Choroid plexus epithelial cell (primary cell): ENCODE measurements at regions not wholly inside any gene's neighbourhood (a gene's known extent, or its start where the extent isn't known, plus 50 kb on each side); places are given as distances from the start of the nearest gene placed in this dataset.
"Not testable (repeated sequence)": the region's sequence is repeated elsewhere in the genome, so short reads cannot be mapped to it uniquely, and the experiment has no call there.

Experiments
- DNase-seq: peaks from one replicate; pipeline ENCODE4 v3.0.0-alpha.2; 2010; ENCODE audit warnings: low read depth
- H3K4me3 ChIP-seq: 2 replicates; pipeline ENCODE4 v1.5.1; 2011; ENCODE audit warnings: low read depth, mild to moderate bottlenecking, control low read depth, low read length, moderate library complexity
- TF ChIP-seq, protein P1 (sequence below): conservative IDR thresholded peaks from 2 replicates; pipeline ENCODE4 v1.5.1; 2011; ENCODE audit warnings: low read depth, mild to moderate bottlenecking, control low read depth, inconsistent platforms, low read length, moderate library complexity

DNA sequence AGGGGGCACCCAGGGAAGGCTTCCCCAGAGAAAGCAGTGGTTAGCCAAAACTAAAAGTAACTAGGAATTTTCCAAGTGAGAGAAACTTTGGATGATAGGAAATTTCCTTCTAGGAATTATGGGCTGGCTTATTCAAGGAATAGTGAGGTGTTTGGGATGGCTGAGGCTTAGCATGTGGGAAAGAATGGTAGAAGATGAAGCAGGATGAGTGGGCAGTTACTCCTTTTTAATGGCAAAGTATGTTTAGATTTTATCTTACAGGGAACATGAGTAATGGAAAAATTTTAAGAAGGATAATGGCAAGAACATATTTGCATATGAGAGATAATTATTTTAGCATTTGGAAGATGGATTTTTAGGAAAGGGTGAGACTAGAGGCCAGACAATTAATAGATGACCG lies 197.6 kb downstream of the SLC38A4 start:
- TF ChIP-seq, protein P1, sequence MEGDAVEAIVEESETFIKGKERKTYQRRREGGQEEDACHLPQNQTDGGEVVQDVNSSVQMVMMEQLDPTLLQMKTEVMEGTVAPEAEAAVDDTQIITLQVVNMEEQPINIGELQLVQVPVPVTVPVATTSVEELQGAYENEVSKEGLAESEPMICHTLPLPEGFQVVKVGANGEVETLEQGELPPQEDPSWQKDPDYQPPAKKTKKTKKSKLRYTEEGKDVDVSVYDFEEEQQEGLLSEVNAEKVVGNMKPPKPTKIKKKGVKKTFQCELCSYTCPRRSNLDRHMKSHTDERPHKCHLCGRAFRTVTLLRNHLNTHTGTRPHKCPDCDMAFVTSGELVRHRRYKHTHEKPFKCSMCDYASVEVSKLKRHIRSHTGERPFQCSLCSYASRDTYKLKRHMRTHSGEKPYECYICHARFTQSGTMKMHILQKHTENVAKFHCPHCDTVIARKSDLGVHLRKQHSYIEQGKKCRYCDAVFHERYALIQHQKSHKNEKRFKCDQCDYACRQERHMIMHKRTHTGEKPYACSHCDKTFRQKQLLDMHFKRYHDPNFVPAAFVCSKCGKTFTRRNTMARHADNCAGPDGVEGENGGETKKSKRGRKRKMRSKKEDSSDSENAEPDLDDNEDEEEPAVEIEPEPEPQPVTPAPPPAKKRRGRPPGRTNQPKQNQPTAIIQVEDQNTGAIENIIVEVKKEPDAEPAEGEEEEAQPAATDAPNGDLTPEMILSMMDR = no peak
- no peak overlapping the region for H3K4me3 ChIP-seq
- no peak for DNase-seq

DNA sequence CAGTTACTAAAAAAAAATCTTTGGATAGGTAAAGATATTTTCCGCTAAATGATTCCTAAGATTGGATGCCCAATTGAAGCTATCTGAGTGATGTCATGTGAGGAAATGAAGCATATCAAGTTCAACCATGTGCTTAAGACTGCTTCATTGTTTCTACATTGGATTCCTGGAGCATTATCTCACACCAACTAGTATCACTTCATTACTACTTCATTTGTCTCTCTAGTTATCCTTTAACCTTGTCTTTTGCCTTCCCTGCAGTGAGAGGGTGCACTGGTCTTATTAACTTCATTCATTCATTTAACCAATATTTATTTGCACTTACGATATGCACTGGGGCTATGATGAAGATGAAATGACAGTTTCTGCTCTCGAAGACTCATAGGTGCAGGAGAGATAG lies 198.1 kb downstream of the SLC38A4 start:
- peak; percentile 10 for DNase-seq
- no peak overlapping the region for H3K4me3 ChIP-seq
- TF ChIP-seq, protein P1 = no peak

DNA sequence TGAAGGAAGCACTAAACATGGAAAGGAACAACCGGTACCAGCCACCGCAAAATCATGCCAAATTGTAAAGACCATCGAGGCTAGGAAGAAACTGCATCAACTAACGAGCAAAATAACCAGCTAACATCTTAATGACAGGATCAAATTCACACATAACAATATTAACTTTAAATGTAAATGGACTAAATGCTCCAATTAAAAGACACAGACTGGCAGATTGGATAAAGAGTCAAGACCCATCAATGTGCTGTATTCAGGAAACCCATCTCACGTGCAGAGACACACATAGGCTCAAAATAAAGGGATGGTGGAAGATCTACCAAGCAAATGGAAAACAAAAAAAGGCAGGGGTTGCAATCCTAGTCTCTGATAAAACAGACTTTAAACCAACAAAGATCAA lies 206.3 kb downstream of the SLC38A4 start:
- not testable (repeated sequence) for DNase-seq, H3K4me3 ChIP-seq

DNA sequence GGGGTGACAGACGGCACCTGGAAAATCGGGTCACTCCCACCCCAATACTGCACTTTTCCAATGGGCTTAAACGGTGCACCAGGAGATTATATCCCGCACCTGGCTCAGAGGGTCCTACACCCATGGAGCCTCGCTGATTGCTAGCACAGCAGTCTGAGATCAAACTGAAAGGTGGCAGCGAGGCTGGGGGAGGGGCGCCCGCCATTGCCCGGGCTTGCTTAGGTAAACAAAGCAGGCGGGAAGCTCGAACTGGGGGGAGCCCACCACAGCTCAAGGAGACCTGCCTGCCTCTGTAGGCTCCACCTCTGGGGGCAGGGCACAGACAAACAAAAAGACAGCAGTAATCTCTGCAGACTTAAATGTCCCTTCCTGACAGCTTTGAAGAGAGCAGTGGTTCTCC lies 208.1 kb downstream of the SLC38A4 start:
- H3K4me3 ChIP-seq, DNase-seq: not testable (repeated sequence)

DNA sequence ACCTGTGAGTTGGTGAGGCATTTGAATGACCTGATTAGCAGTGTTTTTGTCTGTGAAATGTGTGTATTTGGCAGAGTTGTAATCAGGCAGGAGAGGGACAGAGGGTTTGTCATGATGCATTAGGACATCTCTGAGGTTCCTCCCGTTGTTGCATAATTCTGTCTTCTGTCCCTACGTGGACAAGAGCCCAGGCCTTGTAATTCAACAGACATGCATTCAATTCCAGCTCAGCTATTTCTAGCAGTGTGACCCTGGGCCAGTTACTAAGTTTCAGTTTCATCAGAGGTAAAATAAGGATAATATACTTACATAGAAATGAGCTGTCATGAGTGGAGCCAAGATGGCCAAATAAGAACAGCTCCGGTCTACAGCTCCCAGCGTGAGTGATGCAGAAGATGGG lies 208.6 kb downstream of the SLC38A4 start:
- H3K4me3 ChIP-seq = no peak overlapping the region
- peak; percentile 77 for DNase-seq
- TF ChIP-seq, protein P1 = no peak

DNA sequence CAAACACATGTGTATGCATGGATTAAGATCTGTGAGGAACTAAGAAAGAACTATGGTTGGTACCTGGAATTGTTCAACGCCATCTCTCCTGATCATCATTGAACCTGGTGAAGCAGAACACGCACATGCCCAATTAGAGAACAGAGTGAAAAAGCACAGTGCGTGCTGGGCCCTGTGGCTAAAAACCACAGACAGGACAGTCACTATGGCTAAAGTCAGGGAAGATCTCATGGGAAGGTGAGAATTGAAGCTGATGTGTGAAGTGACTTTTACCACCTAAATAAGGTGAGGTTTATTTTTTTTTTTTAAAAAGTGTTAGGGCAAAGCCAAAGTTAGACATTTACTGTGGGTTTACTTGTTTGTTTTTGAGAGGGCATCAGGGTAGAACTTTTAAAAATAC lies 215.0 kb downstream of the SLC38A4 start:
- TF ChIP-seq, protein P1 = no peak
- no peak overlapping the region for H3K4me3 ChIP-seq
- DNase-seq = no peak

DNA sequence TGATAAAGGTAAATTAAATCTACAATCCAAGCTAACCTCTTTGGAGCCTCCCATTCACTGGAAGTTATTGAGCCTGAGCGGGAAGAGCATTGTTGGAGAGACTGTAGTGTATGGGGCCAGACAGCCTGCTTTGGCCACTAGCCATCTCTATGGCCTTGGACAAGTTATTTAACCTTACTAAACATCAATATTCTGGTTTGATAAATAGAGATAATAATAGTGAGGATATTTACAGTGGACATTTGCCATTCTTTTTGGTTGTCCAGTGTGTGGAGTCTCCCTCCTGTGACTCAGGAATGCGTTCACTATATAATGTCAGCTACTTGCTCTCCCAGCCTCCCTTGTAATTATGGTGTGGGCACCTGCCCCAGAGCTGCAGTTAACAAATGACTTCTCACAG lies 216.1 kb downstream of the SLC38A4 start:
- no peak for DNase-seq
- H3K4me3 ChIP-seq = no peak overlapping the region
- TF ChIP-seq, protein P1 = no peak

DNA sequence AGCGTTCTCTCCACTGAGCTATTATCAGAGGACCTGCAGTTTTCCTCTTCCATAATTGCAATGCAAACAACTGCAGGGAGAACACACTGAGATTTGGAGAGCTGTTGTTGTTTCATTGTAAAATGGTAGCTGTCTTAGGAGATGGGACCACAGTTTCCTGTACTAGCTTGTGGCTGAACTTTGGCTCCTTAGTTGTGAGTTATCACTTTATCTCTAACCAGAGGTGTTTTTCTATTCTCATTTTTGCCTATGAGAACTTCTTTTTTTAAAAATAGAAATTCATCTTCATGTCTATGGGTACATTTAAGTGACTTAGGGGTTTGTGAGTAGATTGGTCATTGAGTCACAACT lies 216.5 kb downstream of the SLC38A4 start:
- TF ChIP-seq, protein P1 = no peak
- no peak overlapping the region for H3K4me3 ChIP-seq
- no peak for DNase-seq
